ENCODE measurements at regions not wholly inside any gene's neighbourhood (a gene's known extent, or its start where the extent isn't known, plus 50 kb on each side); places are given as distances from the start of the nearest gene placed in this dataset.

- Mint-ChIP-seq H3K4me3 (ENCODE audit: low read depth) (no peak overlapping the region), H3K9me3 (ENCODE audit: low read depth) (no peaks in the 10 kb centered on the region), H3K27ac (no peak overlapping the region), H3K36me3 (ENCODE audit: insufficient read depth) (no peaks in the 10 kb centered on the region), H3K27me3 (peaks cover 3% of the 10 kb centered on the region), H3K4me1 (ENCODE audit: low read depth) (peaks cover 3% of the 10 kb centered on the region)
- TF ChIP-seq, protein P1, sequence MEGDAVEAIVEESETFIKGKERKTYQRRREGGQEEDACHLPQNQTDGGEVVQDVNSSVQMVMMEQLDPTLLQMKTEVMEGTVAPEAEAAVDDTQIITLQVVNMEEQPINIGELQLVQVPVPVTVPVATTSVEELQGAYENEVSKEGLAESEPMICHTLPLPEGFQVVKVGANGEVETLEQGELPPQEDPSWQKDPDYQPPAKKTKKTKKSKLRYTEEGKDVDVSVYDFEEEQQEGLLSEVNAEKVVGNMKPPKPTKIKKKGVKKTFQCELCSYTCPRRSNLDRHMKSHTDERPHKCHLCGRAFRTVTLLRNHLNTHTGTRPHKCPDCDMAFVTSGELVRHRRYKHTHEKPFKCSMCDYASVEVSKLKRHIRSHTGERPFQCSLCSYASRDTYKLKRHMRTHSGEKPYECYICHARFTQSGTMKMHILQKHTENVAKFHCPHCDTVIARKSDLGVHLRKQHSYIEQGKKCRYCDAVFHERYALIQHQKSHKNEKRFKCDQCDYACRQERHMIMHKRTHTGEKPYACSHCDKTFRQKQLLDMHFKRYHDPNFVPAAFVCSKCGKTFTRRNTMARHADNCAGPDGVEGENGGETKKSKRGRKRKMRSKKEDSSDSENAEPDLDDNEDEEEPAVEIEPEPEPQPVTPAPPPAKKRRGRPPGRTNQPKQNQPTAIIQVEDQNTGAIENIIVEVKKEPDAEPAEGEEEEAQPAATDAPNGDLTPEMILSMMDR (IDR thresholded peaks at IDR 0.05; ENCODE audit: unreplicated experiment), result no peak
- DNase-seq (ENCODE audit: low spot score, unreplicated experiment), result no peak
Measured at GRCh38 chr15:39084674-39085530, 496.0 kb upstream of the THBS1 start.

DNA sequence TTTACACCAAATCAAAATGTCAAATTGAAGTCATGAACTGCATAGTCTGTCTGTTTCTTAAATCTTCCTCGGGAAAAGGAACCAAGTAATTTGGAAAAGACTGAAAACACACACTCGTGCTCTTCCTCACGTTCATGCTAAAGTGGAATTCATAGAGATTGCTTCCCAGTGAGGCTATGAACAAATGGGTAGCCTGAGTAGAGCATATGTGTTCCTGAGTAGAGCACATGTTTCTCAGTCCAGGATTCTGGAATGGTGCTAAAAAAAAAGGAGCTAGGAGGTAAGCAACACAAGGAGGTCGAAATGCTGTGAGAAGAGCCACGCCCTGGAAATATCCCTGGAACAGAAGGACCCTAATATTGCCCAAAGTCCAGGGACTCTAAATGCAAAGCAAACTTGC is 494.2 kb upstream of the THBS1 start:
- Mint-ChIP-seq H3K27ac (no peak overlapping the region), H3K4me1 (ENCODE audit: low read depth) (peaks cover 3% of the 10 kb centered on the region), H3K27me3 (peaks cover 3% of the 10 kb centered on the region), H3K9me3 (ENCODE audit: low read depth) (no peaks in the 10 kb centered on the region), H3K36me3 (ENCODE audit: insufficient read depth) (no peaks in the 10 kb centered on the region), H3K4me3 (ENCODE audit: low read depth) (no peak overlapping the region)
- DNase-seq (ENCODE audit: low spot score, unreplicated experiment), result no peak
- TF ChIP-seq, protein P1 (IDR thresholded peaks at IDR 0.05; ENCODE audit: unreplicated experiment), result no peak

- Mint-ChIP-seq H3K9me3 (ENCODE audit: low read depth) (no peaks in the 10 kb centered on the region), H3K4me3 (ENCODE audit: low read depth) (no peak overlapping the region), H3K36me3 (ENCODE audit: insufficient read depth) (no peaks in the 10 kb centered on the region), H3K4me1 (ENCODE audit: low read depth) (peaks cover 3% of the 10 kb centered on the region), H3K27me3 (peaks cover 3% of the 10 kb centered on the region), H3K27ac (no peak overlapping the region)
- TF ChIP-seq, protein P1 (IDR thresholded peaks at IDR 0.05; ENCODE audit: unreplicated experiment), result no peak
- no peak for DNase-seq (ENCODE audit: low spot score, unreplicated experiment)
Measured at GRCh38 chr15:39088156-39088555, 492.7 kb upstream of the THBS1 start.

DNA sequence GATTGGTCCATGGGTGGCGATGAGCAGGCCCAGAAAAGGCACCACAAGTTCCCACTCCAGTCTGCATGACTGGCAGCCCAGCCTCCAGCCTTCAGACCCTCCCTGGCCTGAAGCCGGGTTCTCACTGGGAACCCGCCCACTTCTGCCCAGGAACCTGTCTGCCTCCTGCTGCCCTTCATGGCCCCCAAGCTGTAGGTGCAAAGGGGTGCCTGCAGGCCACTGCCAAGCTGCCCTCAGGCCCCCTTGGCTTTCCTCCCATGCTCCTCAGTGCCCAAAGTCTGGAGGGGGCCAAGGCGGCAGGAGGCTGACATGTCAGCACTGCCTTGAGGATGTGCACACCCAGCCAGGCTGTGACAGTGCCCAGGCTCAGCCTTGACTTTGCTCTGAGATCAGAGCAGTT is 488.5 kb upstream of the THBS1 start:
- H3K4me1 Mint-ChIP-seq (ENCODE audit: low read depth), result peaks cover 13% of the 10 kb centered on the region
- TF ChIP-seq, protein P1 (IDR thresholded peaks at IDR 0.05; ENCODE audit: unreplicated experiment), result no peak
- DNase-seq (ENCODE audit: low spot score, unreplicated experiment), result no peak
- no peaks in the 10 kb centered on the region for H3K9me3 Mint-ChIP-seq (ENCODE audit: low read depth)
- H3K27ac Mint-ChIP-seq, result no peak overlapping the region
- H3K36me3 Mint-ChIP-seq (ENCODE audit: insufficient read depth), result no peaks in the 10 kb centered on the region
- no peak overlapping the region for H3K4me3 Mint-ChIP-seq (ENCODE audit: low read depth)
- H3K27me3 Mint-ChIP-seq, result peaks cover 3% of the 10 kb centered on the region

DNA sequence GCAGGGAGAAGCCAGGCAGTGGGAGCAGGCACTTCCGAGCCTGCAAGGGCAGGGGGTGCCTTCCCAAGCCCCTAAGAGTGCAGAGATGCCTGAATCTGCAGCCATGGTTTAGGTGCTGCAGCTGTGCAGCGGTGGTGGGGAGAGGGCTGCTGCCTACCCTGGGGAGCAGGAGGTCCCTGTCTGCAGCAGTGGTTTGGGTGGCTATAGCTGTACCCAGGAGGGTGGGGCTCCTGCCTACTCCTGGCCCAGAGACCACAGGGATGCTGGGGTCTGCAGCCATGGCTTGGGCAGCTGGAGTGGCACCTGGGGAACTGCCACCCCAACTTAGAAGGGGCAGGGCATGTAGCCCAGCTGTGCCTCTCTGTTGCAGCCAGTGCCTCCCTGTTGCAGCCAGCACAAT is 488.1 kb upstream of the THBS1 start:
- H3K27ac Mint-ChIP-seq, result no peak overlapping the region
- H3K36me3 Mint-ChIP-seq (ENCODE audit: insufficient read depth), result no peaks in the 10 kb centered on the region
- H3K27me3 Mint-ChIP-seq, result peaks cover 3% of the 10 kb centered on the region
- H3K4me3 Mint-ChIP-seq (ENCODE audit: low read depth), result no peak overlapping the region
- peaks cover 13% of the 10 kb centered on the region for H3K4me1 Mint-ChIP-seq (ENCODE audit: low read depth)
- TF ChIP-seq, protein P1 (IDR thresholded peaks at IDR 0.05; ENCODE audit: unreplicated experiment), result no peak
- no peak for DNase-seq (ENCODE audit: low spot score, unreplicated experiment)
- H3K9me3 Mint-ChIP-seq (ENCODE audit: low read depth), result no peaks in the 10 kb centered on the region

Data from progenitor cell of endocrine pancreas (in vitro differentiated cells).